AML-193 (cell line): ENCODE measurements at regions not wholly inside any gene's neighbourhood (a gene's known extent, or its start where the extent isn't known, plus 50 kb on each side); places are given as distances from the start of the nearest gene placed in this dataset.
"Not testable (repeated sequence)": the region's sequence is repeated elsewhere in the genome, so short reads cannot be mapped to it uniquely, and the experiment has no call there.

ENCODE experiments used
- DNase-seq, 2 experiments: peaks; one replicate each; lab custom pipeline; 2025; lab: John Stamatoyannopoulos, UW

DNA sequence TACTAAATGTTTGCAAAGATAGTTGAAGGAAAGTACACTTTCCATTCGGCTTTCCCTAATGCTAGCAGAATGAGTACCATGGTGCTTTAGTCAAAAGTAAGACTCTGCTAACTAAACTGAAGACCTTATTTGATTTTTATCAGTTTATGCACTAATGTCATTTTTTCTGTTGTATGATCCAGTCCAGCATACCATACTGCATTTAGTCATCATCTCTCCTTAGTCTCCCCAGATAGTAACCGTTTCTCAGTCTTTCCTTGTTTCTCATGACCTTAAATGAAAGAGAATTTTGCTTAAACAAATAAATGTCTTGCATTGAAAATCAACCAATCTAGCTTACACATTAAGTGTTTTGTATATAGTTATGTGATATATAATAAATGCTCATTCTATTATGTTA is 529.5 kb upstream of the SEMA3D start:
- DNase-seq = no peak

- DNase-seq = no peak
Observed at GRCh38 chr7:85714951-85715350, 528.1 kb upstream of the SEMA3D start.

GRCh38 chr7:85714043-85714578 is 527.3 kb upstream of the SEMA3D start:
- no peak for DNase-seq

DNA sequence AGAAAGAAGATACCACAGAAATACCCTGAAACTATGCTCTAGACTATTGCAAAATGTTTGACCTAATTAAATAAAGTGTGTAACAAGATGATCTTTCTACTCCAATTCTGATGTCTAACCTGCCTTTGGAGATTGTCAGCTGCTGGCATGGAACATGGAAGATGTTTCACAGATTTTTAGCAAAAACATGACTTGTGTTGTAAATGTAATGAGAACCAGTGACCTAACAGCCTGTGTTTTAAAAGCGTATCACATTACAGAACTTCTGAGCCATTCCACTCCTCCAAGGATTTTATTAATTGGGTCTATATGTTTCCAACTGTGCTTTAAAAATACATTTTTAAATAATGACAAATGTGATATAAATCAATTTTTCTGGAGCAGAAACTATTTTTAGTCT is 526.3 kb upstream of the SEMA3D start:
- DNase-seq = no peak

DNA sequence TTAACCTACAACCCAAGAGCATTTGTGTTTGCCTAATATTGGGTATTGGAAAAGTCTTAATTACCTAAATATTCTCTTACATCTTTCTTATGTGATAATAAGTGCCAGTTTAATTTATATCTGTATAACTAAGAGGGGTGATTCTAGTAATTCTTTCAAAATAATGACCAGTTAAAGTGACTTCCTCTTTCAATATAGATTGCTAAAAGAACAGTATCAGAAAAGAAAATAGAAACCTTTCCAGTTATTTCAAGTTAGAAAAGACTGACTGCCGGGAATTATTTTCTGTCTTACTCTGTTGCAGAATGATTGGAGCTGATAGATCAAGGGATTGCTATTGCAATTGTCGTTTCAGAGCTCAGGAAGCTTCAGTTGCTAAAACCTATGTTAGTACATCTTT is 525.0 kb upstream of the SEMA3D start:
- DNase-seq = peak; percentile 64 to 70

DNA sequence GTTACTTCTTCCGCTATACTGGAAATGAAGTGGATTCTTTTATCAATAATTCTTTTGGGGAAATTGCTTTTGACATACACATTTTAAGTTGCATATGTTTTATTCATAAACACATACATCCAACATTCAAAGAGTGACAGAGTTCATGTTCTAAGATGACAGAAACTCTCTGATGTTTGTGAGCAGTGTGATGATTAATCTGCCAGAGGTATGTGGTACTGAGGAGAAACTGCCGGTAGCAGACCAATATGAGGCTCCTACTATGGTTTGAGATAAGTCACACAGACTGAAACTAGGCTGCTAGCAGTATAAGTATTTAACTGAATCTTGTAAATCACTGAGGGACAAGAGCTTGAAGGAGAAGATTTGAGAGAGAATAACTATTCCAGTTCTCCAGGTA is 524.1 kb upstream of the SEMA3D start:
- no peak for DNase-seq

- peak; percentile 45 to 55 for DNase-seq
Observed at GRCh38 chr7:85708221-85708620, 521.4 kb upstream of the SEMA3D start.

- no peak for DNase-seq
Observed at GRCh38 chr7:85705076-85705475, 518.2 kb upstream of the SEMA3D start.

- DNase-seq = no peak
Observed at GRCh38 chr7:85703251-85704010, 516.6 kb upstream of the SEMA3D start.

- DNase-seq = no peak
Observed at GRCh38 chr7:85702348-85702747, 515.5 kb upstream of the SEMA3D start.

- no peak for DNase-seq
Observed at GRCh38 chr7:85699482-85699881, 512.6 kb upstream of the SEMA3D start.

GRCh38 chr7:85695533-85695932 is 508.7 kb upstream of the SEMA3D start:
- no peak for DNase-seq

- no peak for DNase-seq
Observed at GRCh38 chr7:85695041-85695440, 508.2 kb upstream of the SEMA3D start.

DNA sequence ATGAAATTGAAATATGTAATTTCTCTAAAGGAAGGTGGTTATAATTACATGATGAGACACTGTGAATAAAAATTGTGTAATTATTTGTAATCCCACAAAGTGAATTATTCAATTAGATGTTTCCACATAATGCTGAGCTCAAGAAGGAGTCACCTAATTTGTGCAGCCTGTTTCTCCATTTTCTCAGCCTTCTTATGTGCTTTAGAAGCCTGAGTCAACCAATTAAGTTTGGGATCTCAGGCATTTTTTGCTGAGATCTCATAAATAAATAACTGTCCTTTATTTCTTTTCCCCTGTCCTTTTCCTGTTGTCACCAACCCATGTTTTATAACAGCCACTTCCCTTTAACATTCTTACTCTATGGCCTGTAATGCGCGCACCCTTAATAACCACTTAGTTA is 506.5 kb upstream of the SEMA3D start:
- no peak for DNase-seq

GRCh38 chr7:85688712-85689111 is 501.9 kb upstream of the SEMA3D start:
- DNase-seq = no peak

GRCh38 chr7:85686401-85687181 is 499.7 kb upstream of the SEMA3D start:
- no peak for DNase-seq

GRCh38 chr7:85685901-85686300 is 499.0 kb upstream of the SEMA3D start:
- no peak for DNase-seq

GRCh38 chr7:85682833-85683620 is 496.2 kb upstream of the SEMA3D start:
- DNase-seq = no peak

- DNase-seq = no peak
Observed at GRCh38 chr7:85681241-85681640, 494.4 kb upstream of the SEMA3D start.

DNA sequence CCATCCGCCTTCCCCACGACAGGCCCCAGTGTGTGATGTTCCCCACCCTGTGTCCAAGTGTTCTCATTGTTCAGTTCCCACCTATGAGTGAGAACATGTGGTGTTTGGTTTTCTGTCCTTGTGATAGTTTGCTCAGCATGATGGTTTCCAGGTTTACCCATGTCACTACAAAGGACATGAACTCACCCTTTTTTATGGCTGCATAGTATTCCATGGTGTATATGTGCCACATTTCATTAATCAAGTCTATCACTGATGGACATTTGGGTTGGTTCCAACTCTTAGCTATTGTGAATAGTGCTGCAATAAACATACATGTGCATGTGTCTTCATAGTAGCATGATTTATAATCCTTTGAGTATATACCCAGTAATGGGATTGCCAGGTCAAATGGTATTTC is 488.2 kb upstream of the SEMA3D start:
- not testable (repeated sequence) for DNase-seq

DNA sequence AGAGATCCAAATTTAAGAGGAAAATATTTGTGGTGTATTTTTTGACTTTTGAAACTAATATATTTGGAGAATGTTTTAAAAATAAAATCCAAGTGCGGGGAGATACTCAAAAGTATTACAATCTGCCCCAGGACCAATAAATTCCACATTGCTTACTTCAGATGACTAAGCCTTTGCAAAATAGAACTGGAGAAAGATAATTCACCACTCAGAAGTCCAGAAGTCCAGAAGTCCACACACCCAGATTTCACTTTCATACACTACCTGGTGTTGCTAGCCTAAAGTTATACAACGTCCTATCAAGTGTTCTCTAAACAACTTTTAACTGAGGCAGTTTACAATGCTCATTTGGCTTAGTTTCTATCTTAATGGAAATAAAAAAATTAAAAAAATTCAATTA is 487.0 kb upstream of the SEMA3D start:
- no peak for DNase-seq

- no peak for DNase-seq
Observed at GRCh38 chr7:85669225-85669624, 482.4 kb upstream of the SEMA3D start.
